H1 (cell line): ENCODE measurements at regions not wholly inside any gene's neighbourhood (a gene's known extent, or its start where the extent isn't known, plus 50 kb on each side); places are given as distances from the start of the nearest gene placed in this dataset.

ENCODE experiments used
- CTCF ChIA-PET: fragments of 300-600 bp; sonication (Branson Sonifier 250); formaldehyde crosslinking; loops from one replicate; lab custom pipeline; 2021; ENCODE audit not compliant: partially characterized antibody; lab: Charles Lee
- POLR2A ChIA-PET: fragments of 300-600 bp; sonication (Branson Sonifier 250); formaldehyde crosslinking; loops from one replicate; lab custom pipeline; 2021; ENCODE audit warnings: inconsistent platforms; ENCODE audit not compliant: partially characterized antibody; lab: Charles Lee
- DNase-seq, 2 experiments: peaks; one replicate each; pipeline versions ENCODE4 v3.0.0 to v3.0.0-alpha.2; 2010 to 2022; ENCODE audit warnings: low spot score in 2 of 2, low read depth in 1 of 2, mixed read lengths in 1 of 2
- FAIRE-seq: peaks from 2 replicates; lab custom pipeline; 2011; peaks lifted over from hg19 to GRCh38; lab: Jason Lieb, UNC
- H2AFZ ChIP-seq: 2 replicates; pipeline ENCODE4 v1.8.1; 2012; ENCODE audit warnings: low read length, inconsistent platforms
- H2AK5ac ChIP-seq: 2 replicates; pipeline ENCODE4 v1.6.1; 2013; ENCODE audit warnings: low read depth, low read length
- H2BK120ac ChIP-seq: replicated peaks from 2 replicates; pipeline ENCODE3; 2013; ENCODE audit warnings: low read depth, low read length, inconsistent platforms
- H2BK12ac ChIP-seq: 2 replicates; pipeline ENCODE4 v1.6.1; 2013; ENCODE audit warnings: low read depth, low read length
- H2BK15ac ChIP-seq: 2 replicates; pipeline ENCODE4 v1.6.1; 2013; ENCODE audit warnings: low read length
- H2BK20ac ChIP-seq: 2 replicates; pipeline ENCODE4 v1.6.1; 2013; ENCODE audit warnings: low read length
- H2BK5ac ChIP-seq: 2 replicates; pipeline ENCODE4 v1.6.1; 2013; ENCODE audit warnings: low read depth, low read length
- H3K14ac ChIP-seq: 2 replicates; pipeline ENCODE4 v1.6.1; 2013; ENCODE audit warnings: inconsistent platforms; ENCODE audit not compliant: insufficient read length
- H3K18ac ChIP-seq: 2 replicates; pipeline ENCODE4 v1.6.1; 2013; ENCODE audit warnings: low read length; ENCODE audit errors: extremely low read depth
- H3K23ac ChIP-seq: 2 replicates; pipeline ENCODE4 v1.6.1; 2013; ENCODE audit warnings: inconsistent platforms; ENCODE audit not compliant: insufficient read length
- H3K23me2 ChIP-seq: 2 replicates; pipeline ENCODE4 v1.6.1; 2013; ENCODE audit warnings: low read depth, low read length
- H3K27ac ChIP-seq: 2 replicates; pipeline ENCODE4 v1.6.1; 2011; ENCODE audit warnings: low read depth, low read length, inconsistent platforms
- H3K27me3 ChIP-seq, 4 experiments: replicated peaks in 1 of 4; 1 replicate in 1 of 4; 2 replicates in 3 of 4; pipeline versions ENCODE4 v1.6.1 to v1.8.1; 2011 to 2013; ENCODE audit warnings: low read length in 3 of 4, mild to moderate bottlenecking in 3 of 4, inconsistent platforms in 2 of 4, mixed read lengths in 2 of 4, moderate library complexity in 1 of 4; ENCODE audit not compliant: control insufficient read depth in 3 of 4, insufficient read depth in 3 of 4; ENCODE audit errors: extremely low read depth in 1 of 4
- H3K36me3 ChIP-seq, 4 experiments: 2 replicates each; pipeline versions ENCODE4 v1.6.1 to v1.8.1; 2011 to 2013; ENCODE audit warnings: mild to moderate bottlenecking in 4 of 4, low read length in 3 of 4, moderate library complexity in 2 of 4, control low read depth in 1 of 4, inconsistent platforms in 1 of 4; ENCODE audit not compliant: insufficient read depth in 4 of 4, control insufficient read depth in 2 of 4
- H3K4ac ChIP-seq: replicated peaks from 2 replicates; pipeline ENCODE3; 2013; ENCODE audit warnings: low read length, low read depth, mixed read lengths, inconsistent platforms; ENCODE audit not compliant: insufficient read length
- H3K4me1 ChIP-seq, 4 experiments: replicated peaks in 1 of 4; 1 replicate in 1 of 4; 2 replicates in 3 of 4; pipeline versions ENCODE4 v1.6.1 to v1.8.1; 2011 to 2013; ENCODE audit warnings: low read length in 3 of 4, inconsistent platforms in 2 of 4, mixed read lengths in 1 of 4; ENCODE audit not compliant: insufficient read depth in 4 of 4, control insufficient read depth in 3 of 4
- H3K4me2 ChIP-seq, 2 experiments: 2 replicates each; pipeline versions ENCODE4 v1.6.1 to v1.8.1; 2011 to 2013; ENCODE audit warnings: low read depth in 2 of 2, low read length in 2 of 2, control low read depth in 1 of 2, inconsistent platforms in 1 of 2, mild to moderate bottlenecking in 1 of 2; ENCODE audit not compliant: insufficient read depth in 1 of 2
- H3K4me3 ChIP-seq, 4 experiments: fragments of 200-600, 300-600 bp in 1 of 4; sonication (generic), shearing (Covaris generic), sonication (Bioruptor Twin) in 1 of 4; 2 replicates each; pipeline versions ENCODE4 v1.5.1 to v1.8.1; 2011 to 2016; ENCODE audit warnings: low read length in 4 of 4, low read depth in 3 of 4, control low read depth in 2 of 4, inconsistent platforms in 2 of 4, mild to moderate bottlenecking in 2 of 4, mixed read lengths in 1 of 4, moderate library complexity in 1 of 4; ENCODE audit not compliant: insufficient read depth in 2 of 4; ENCODE audit errors: extremely low read depth in 1 of 4
- H3K56ac ChIP-seq: replicated peaks from 2 replicates; pipeline ENCODE3; 2013; ENCODE audit warnings: low read depth, mild to moderate bottlenecking, mixed read lengths, low read length, inconsistent platforms; ENCODE audit not compliant: insufficient read length
- H3K79me1 ChIP-seq: 2 replicates; pipeline ENCODE4 v1.6.1; 2013; ENCODE audit warnings: low read depth, low read length, control low read depth
- H3K79me2 ChIP-seq, 2 experiments: 2 replicates each; pipeline versions ENCODE4 v1.6.1 to v1.8.1; 2012 to 2013; ENCODE audit warnings: low read length in 2 of 2, mild to moderate bottlenecking in 2 of 2, inconsistent platforms in 1 of 2; ENCODE audit not compliant: insufficient read depth in 2 of 2, control insufficient read depth in 1 of 2
- H3K9ac ChIP-seq, 4 experiments: replicated peaks in 1 of 4; 1 replicate in 1 of 4; 2 replicates in 3 of 4; pipeline versions ENCODE4 v1.6.1 to v1.8.1; 2011 to 2013; ENCODE audit warnings: low read depth in 3 of 4, low read length in 3 of 4, control low read depth in 2 of 4, mild to moderate bottlenecking in 2 of 4, moderate library complexity in 2 of 4, inconsistent platforms in 1 of 4; ENCODE audit errors: extremely low read depth in 1 of 4
- H3K9me3 ChIP-seq, 2 experiments: 2 replicates each; pipeline versions ENCODE4 v1.6.1 to v1.8.1; 2012 to 2013; ENCODE audit warnings: mild to moderate bottlenecking in 2 of 2, moderate library complexity in 2 of 2, control low read depth in 1 of 2, inconsistent platforms in 1 of 2, low read depth in 1 of 2, low read length in 1 of 2, mixed read lengths in 1 of 2; ENCODE audit not compliant: insufficient read depth in 2 of 2
- H4K20me1 ChIP-seq, 2 experiments: replicated peaks in 1 of 2; 2 replicates each; pipeline versions ENCODE3 to v1.8.1; 2011 to 2013; ENCODE audit warnings: inconsistent platforms in 2 of 2, low read length in 2 of 2, mild to moderate bottlenecking in 1 of 2; ENCODE audit not compliant: insufficient read depth in 2 of 2, control insufficient read depth in 1 of 2
- H4K5ac ChIP-seq: 2 replicates; pipeline ENCODE4 v1.6.1; 2013; ENCODE audit warnings: low read length, low read depth, mixed read lengths, inconsistent platforms; ENCODE audit not compliant: insufficient read length
- H4K8ac ChIP-seq: 2 replicates; pipeline ENCODE4 v1.8.0; 2013; ENCODE audit warnings: mild to moderate bottlenecking, moderate library complexity, low read length, inconsistent platforms; ENCODE audit not compliant: insufficient read depth; ENCODE audit errors: extremely low read depth
- H4K91ac ChIP-seq: replicated peaks from 2 replicates; pipeline ENCODE3; 2013; ENCODE audit warnings: low read length, mixed read lengths, inconsistent platforms; ENCODE audit not compliant: insufficient read length
- JUN ChIP-seq: IDR thresholded peaks from 2 replicates; pipeline ENCODE4 v1.6.1; 2011; ENCODE audit warnings: low read depth, mild to moderate bottlenecking, improper control_type of control experiment, low read length
- KDM4A ChIP-seq: IDR thresholded peaks from one replicate; pipeline ENCODE4 v1.7.1; 2012; ENCODE audit warnings: low read depth, mild to moderate bottlenecking, moderate library complexity, low read length, inconsistent platforms; ENCODE audit not compliant: severe bottlenecking
- KDM5A ChIP-seq: fragments of 200-600 bp; IDR thresholded peaks from 2 replicates; pipeline ENCODE4 v1.7.1; 2012; ENCODE audit warnings: mild to moderate bottlenecking, low read length, inconsistent platforms, mixed read lengths
- POLR2A ChIP-seq, 2 experiments: IDR thresholded peaks; 1 replicate in 1 of 2; 2 replicates in 1 of 2; pipeline ENCODE4 v1.6.1; 2011; ENCODE audit warnings: low read depth in 2 of 2, low read length in 2 of 2, mild to moderate bottlenecking in 2 of 2; ENCODE audit errors: control extremely low read depth in 1 of 2
- USF2 ChIP-seq: IDR thresholded peaks from 2 replicates; pipeline ENCODE4 v1.6.1; 2011; ENCODE audit warnings: low read length, improper control_type of control experiment
- YY1 ChIP-seq: IDR thresholded peaks from 2 replicates; pipeline ENCODE4 v1.6.1; 2011; ENCODE audit warnings: low read depth, mild to moderate bottlenecking, low read length
- WGBS, 2 experiments: shearing (Covaris generic) in 1 of 2; methylation state at CpG; one replicate each; pipeline versions ENCODE4 v1.1.6 to v1.1.7; 2013 to 2015; ENCODE audit warnings: low lambda C conversion rate in 2 of 2, mixed read lengths in 2 of 2, inconsistent platforms in 1 of 2, low coverage in 1 of 2, missing lambda C conversion rate in 1 of 2; ENCODE audit not compliant: insufficient replicate concordance in 2 of 2, insufficient coverage in 1 of 2, insufficient read length in 1 of 2; ENCODE audit errors: extremely low coverage in 1 of 2, missing lambda C conversion rate in 1 of 2; 5-methylcytosine and 5-hydroxymethylcytosine counted together

DNA sequence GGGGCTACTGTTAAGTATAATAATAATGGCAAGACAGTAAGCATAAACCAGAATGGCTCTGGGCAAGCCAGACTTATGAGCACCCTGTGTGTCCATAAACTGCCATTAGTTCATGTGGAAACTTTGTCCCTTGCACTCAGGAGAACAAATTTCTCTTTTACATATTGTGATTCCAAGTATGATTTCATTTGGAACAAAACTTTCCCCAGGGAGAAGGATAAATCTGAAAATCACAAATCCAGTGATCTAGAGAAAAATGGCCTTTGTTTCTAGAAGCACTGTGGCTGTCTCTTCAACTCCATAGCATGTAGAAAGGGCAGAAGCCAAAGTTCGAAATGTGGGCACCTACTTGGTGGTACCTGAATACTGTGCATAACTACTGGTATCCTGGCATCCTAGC is 823.7 kb upstream of the SOX11 start:
- CTCF ChIA-PET = no interaction called here
- H3K4me3 ChIP-seq = no peak overlapping the region
- H2BK15ac ChIP-seq = no peak overlapping the region
- H3K18ac ChIP-seq = no peak overlapping the region
- H3K36me3 ChIP-seq = no peaks in the 10 kb centered on the region
- no peaks in the 10 kb centered on the region for H3K27me3 ChIP-seq
- no peak for DNase-seq
- H3K9me3 ChIP-seq = no peaks in the 10 kb centered on the region
- TF ChIP-seq POLR2A (IDR thresholded peaks at IDR 0.05; ENCODE audit: control extremely low read depth in 1 of 2, low read depth in 2 of 2, low read length in 2 of 2) = no peak
- TF ChIP-seq USF2 = no peak
- no peak for TF ChIP-seq JUN
- TF ChIP-seq YY1 = no peak
- no peak for TF ChIP-seq KDM4A
- no peak for TF ChIP-seq KDM5A
- TF ChIP-seq, all 59 proteins: peak for 0
- H4K20me1 ChIP-seq = no peaks in the 10 kb centered on the region
- no peak overlapping the region for H4K5ac ChIP-seq
- no peaks in the 10 kb centered on the region for H3K79me1 ChIP-seq
- no peak overlapping the region for H2BK120ac ChIP-seq
- H2AFZ ChIP-seq = no peak overlapping the region
- H3K23ac ChIP-seq = no peak overlapping the region
- H3K4ac ChIP-seq = no peak overlapping the region
- FAIRE-seq = no peak
- H3K56ac ChIP-seq = no peak overlapping the region
- H3K9ac ChIP-seq = no peak overlapping the region
- H3K4me1 ChIP-seq = no peaks in the 10 kb centered on the region
- no peak overlapping the region for H3K4me2 ChIP-seq
- no peak overlapping the region for H4K91ac ChIP-seq
- no peak overlapping the region for H2BK5ac ChIP-seq
- H3K79me2 ChIP-seq = no peaks in the 10 kb centered on the region
- no peak overlapping the region for H3K14ac ChIP-seq
- WGBS, 2 experiments = 88% methylated on average over 1 of the region's 1 CpG; no CpG with 5 or more reads in 1 of the 2 experiments
- H2BK20ac ChIP-seq = no peak overlapping the region
- H3K23me2 ChIP-seq = no peaks in the 10 kb centered on the region
- H3K27ac ChIP-seq = no peak overlapping the region
- H4K8ac ChIP-seq = no peak overlapping the region
- H2BK12ac ChIP-seq = no peak overlapping the region
- POLR2A ChIA-PET = no interaction called here
- H2AK5ac ChIP-seq = no peak overlapping the region
